ENCODE measurements at regions not wholly inside any gene's neighbourhood (a gene's known extent, or its start where the extent isn't known, plus 50 kb on each side); places are given as distances from the start of the nearest gene placed in this dataset.

GRCh38 chr3:105187344-105187743 lies 179.4 kb upstream of the ALCAM start:
- no peak for DNase-seq

- no peak for DNase-seq
Observed at GRCh38 chr3:105195260-105195659, 171.4 kb upstream of the ALCAM start.

GRCh38 chr3:105197863-105198262 lies 168.8 kb upstream of the ALCAM start:
- no peak for DNase-seq

- no peak for DNase-seq
Observed at GRCh38 chr3:105199217-105199616, 167.5 kb upstream of the ALCAM start.

- DNase-seq, result no peak
Observed at GRCh38 chr3:105210141-105210540, 156.6 kb upstream of the ALCAM start.

- no peak for DNase-seq
Observed at GRCh38 chr3:105214590-105214989, 152.1 kb upstream of the ALCAM start.

- DNase-seq, result no peak
Observed at GRCh38 chr3:105222568-105223093, 144.1 kb upstream of the ALCAM start.

- DNase-seq, result no peak
Observed at GRCh38 chr3:105223815-105224214, 142.9 kb upstream of the ALCAM start.

GRCh38 chr3:105228696-105229095 lies 138.0 kb upstream of the ALCAM start:
- DNase-seq, result no peak

GRCh38 chr3:105232553-105232952 lies 134.2 kb upstream of the ALCAM start:
- DNase-seq, result no peak

GRCh38 chr3:105233010-105233409 lies 133.7 kb upstream of the ALCAM start:
- DNase-seq, result no peak

GRCh38 chr3:105235221-105235620 lies 131.5 kb upstream of the ALCAM start:
- no peak for DNase-seq

- DNase-seq, result no peak
Observed at GRCh38 chr3:105235785-105236184, 130.9 kb upstream of the ALCAM start.

GRCh38 chr3:105238367-105238766 lies 128.3 kb upstream of the ALCAM start:
- no peak for DNase-seq

- DNase-seq, result no peak
Observed at GRCh38 chr3:105243076-105243475, 123.6 kb upstream of the ALCAM start.

- DNase-seq, result no peak
Observed at GRCh38 chr3:105246536-105246935, 120.2 kb upstream of the ALCAM start.

- DNase-seq, result no peak
Observed at GRCh38 chr3:105253225-105253624, 113.5 kb upstream of the ALCAM start.

- DNase-seq, result no peak
Observed at GRCh38 chr3:105254154-105254553, 112.6 kb upstream of the ALCAM start.

- DNase-seq, result no peak
Observed at GRCh38 chr3:105255350-105255749, 111.4 kb upstream of the ALCAM start.

- no peak for DNase-seq
Observed at GRCh38 chr3:105259496-105259895, 107.2 kb upstream of the ALCAM start.

- DNase-seq, result no peak
Observed at GRCh38 chr3:105260385-105260784, 106.3 kb upstream of the ALCAM start.

GRCh38 chr3:105274536-105274935 lies 92.2 kb upstream of the ALCAM start:
- no peak for DNase-seq

- DNase-seq, result no peak
Observed at GRCh38 chr3:105274958-105275357, 91.8 kb upstream of the ALCAM start.

GRCh38 chr3:105277656-105278055 lies 89.1 kb upstream of the ALCAM start:
- no peak for DNase-seq

GRCh38 chr3:105278688-105279087 lies 88.0 kb upstream of the ALCAM start:
- DNase-seq, result no peak

GRCh38 chr3:105281989-105282388 lies 84.7 kb upstream of the ALCAM start:
- no peak for DNase-seq

Data from activated T-cell treated with anti-CD3 and anti-CD28 coated beads for 4 hours (primary cell).